ENCODE measurements at regions not wholly inside any gene's neighbourhood (a gene's known extent, or its start where the extent isn't known, plus 50 kb on each side); places are given as distances from the start of the nearest gene placed in this dataset.

- Histone ChIP-seq H3K4me3 (ENCODE audit: low read depth, low read length) (no peak overlapping the region), H3K27ac (ENCODE audit: low read depth, low read length) (no peak overlapping the region), H3K9ac (ENCODE audit: low read length) (no peak overlapping the region), H3K27me3 (ENCODE audit: control insufficient read depth, insufficient read depth, low read length) (no peaks in the 10 kb centered on the region), H3K9me3 (ENCODE audit: control insufficient read depth, insufficient read depth, low read depth, low read length) (no peaks in the 10 kb centered on the region), H3K36me3 (ENCODE audit: control insufficient read depth, insufficient read depth, low read length) (no peaks in the 10 kb centered on the region), H3K4me1 (ENCODE audit: control insufficient read depth, insufficient read depth, low read length) (no peaks in the 10 kb centered on the region)
Observed at GRCh38 chr7:91520645-91521044, 256.4 kb downstream of the FZD1 start.

DNA sequence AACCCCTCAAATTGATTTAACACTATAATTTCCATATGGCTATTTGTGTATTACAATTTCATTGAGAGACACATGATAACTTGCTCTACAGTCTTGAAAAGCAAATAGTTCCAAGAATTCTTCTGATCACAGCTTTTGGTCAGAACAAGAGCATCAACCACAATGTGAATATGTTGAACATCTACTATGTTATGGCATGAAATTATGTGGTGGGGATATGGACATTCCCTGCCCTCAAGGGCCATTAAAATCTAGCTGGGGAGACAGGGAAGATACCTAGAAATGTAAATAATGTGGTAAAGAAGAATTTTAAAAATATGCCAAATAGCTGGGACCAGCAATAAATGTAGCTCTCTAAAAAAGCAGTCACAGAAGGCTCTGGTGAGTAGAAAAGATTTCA is 262.2 kb downstream of the FZD1 start:
- Histone ChIP-seq H3K9ac (ENCODE audit: low read length) (no peak overlapping the region), H3K4me3 (ENCODE audit: low read depth, low read length) (no peak overlapping the region), H3K4me1 (ENCODE audit: control insufficient read depth, insufficient read depth, low read length) (peaks cover 7% of the 10 kb centered on the region; the same call in 1 of the 2 replicates), H3K9me3 (ENCODE audit: control insufficient read depth, insufficient read depth, low read depth, low read length) (no peaks in the 10 kb centered on the region), H3K36me3 (ENCODE audit: control insufficient read depth, insufficient read depth, low read length) (no peaks in the 10 kb centered on the region), H3K27ac (ENCODE audit: low read depth, low read length) (no peak overlapping the region), H3K27me3 (ENCODE audit: control insufficient read depth, insufficient read depth, low read length) (no peaks in the 10 kb centered on the region)

- Histone ChIP-seq H3K4me3 (ENCODE audit: low read depth, low read length) (no peak overlapping the region), H3K9me3 (ENCODE audit: control insufficient read depth, insufficient read depth, low read depth, low read length) (peaks cover 5% of the 10 kb centered on the region; the same call in 1 of the 2 replicates), H3K27ac (ENCODE audit: low read depth, low read length) (no peak overlapping the region), H3K9ac (ENCODE audit: low read length) (no peak overlapping the region), H3K27me3 (ENCODE audit: control insufficient read depth, insufficient read depth, low read length) (no peaks in the 10 kb centered on the region), H3K4me1 (ENCODE audit: control insufficient read depth, insufficient read depth, low read length) (peaks cover 7% of the 10 kb centered on the region; the same call in 1 of the 2 replicates), H3K36me3 (ENCODE audit: control insufficient read depth, insufficient read depth, low read length) (no peaks in the 10 kb centered on the region)
Observed at GRCh38 chr7:91527460-91527859, 263.2 kb downstream of the FZD1 start.

DNA sequence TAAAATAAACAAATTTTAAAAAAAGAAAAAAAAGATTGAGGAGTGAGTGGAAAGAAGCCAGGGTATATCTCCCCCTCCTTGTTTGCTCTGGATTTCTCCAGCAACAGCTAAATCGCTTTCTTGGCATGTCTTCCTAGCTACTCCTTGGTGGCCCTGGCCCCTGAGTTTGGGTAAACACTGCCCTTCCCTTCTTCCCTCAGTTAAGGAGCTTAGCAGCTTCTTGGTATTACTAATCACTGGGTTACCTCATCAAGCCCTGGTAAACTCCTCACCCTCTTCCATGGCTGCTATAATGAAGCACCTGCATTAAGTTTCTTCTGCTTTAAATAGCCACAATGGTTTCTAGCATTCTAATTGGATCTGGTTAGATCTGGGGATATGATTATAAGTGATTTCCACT is 269.8 kb downstream of the FZD1 start:
- Histone ChIP-seq H3K27ac (ENCODE audit: low read depth, low read length) (no peak overlapping the region), H3K36me3 (ENCODE audit: control insufficient read depth, insufficient read depth, low read length) (no peaks in the 10 kb centered on the region), H3K9me3 (ENCODE audit: control insufficient read depth, insufficient read depth, low read depth, low read length) (peaks cover 5% of the 10 kb centered on the region; the same call in 1 of the 2 replicates), H3K4me3 (ENCODE audit: low read depth, low read length) (no peak overlapping the region), H3K9ac (ENCODE audit: low read length) (no peak overlapping the region), H3K27me3 (ENCODE audit: control insufficient read depth, insufficient read depth, low read length) (no peaks in the 10 kb centered on the region), H3K4me1 (ENCODE audit: control insufficient read depth, insufficient read depth, low read length) (no peaks in the 10 kb centered on the region)

GRCh38 chr7:91537260-91538152 is 273.3 kb downstream of the FZD1 start:
- Histone ChIP-seq H3K4me1 (ENCODE audit: control insufficient read depth, insufficient read depth, low read length) (no peaks in the 10 kb centered on the region), H3K36me3 (ENCODE audit: control insufficient read depth, insufficient read depth, low read length) (no peaks in the 10 kb centered on the region), H3K4me3 (ENCODE audit: low read depth, low read length) (no peak overlapping the region), H3K9ac (ENCODE audit: low read length) (no peak overlapping the region), H3K27me3 (ENCODE audit: control insufficient read depth, insufficient read depth, low read length) (no peaks in the 10 kb centered on the region), H3K27ac (ENCODE audit: low read depth, low read length) (no peak overlapping the region), H3K9me3 (ENCODE audit: control insufficient read depth, insufficient read depth, low read depth, low read length) (no peaks in the 10 kb centered on the region; the same call in 1 of the 2 replicates)

DNA sequence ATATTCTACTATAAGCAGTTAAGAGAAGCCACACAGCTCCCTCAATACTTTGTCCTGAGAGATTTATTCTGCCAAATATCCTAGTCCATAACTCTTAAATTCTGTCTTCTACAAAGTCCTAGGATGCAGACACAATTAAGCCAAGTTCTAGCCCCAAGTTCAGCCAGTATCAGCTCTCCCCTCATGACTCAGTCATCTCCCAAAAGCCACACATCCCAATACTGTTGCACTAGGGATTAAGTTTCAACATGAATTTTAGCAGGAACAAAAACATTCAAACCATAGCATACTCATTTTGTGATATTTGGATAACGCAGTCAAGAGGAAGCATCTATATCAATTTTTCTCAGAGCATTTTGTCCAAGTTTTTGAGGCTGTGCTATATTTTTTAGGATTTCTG is 277.4 kb downstream of the FZD1 start:
- H3K27me3 ChIP-seq (ENCODE audit: control insufficient read depth, insufficient read depth, low read length): no peaks in the 10 kb centered on the region
- no peaks in the 10 kb centered on the region for H3K4me1 ChIP-seq (ENCODE audit: control insufficient read depth, insufficient read depth, low read length)
- no peak overlapping the region for H3K9ac ChIP-seq (ENCODE audit: low read length)
- H3K9me3 ChIP-seq (ENCODE audit: control insufficient read depth, insufficient read depth, low read depth, low read length): no peaks in the 10 kb centered on the region
- no peaks in the 10 kb centered on the region for H3K36me3 ChIP-seq (ENCODE audit: control insufficient read depth, insufficient read depth, low read length)
- no peak overlapping the region for H3K27ac ChIP-seq (ENCODE audit: low read depth, low read length)
- H3K4me3 ChIP-seq (ENCODE audit: low read depth, low read length): no peak overlapping the region

DNA sequence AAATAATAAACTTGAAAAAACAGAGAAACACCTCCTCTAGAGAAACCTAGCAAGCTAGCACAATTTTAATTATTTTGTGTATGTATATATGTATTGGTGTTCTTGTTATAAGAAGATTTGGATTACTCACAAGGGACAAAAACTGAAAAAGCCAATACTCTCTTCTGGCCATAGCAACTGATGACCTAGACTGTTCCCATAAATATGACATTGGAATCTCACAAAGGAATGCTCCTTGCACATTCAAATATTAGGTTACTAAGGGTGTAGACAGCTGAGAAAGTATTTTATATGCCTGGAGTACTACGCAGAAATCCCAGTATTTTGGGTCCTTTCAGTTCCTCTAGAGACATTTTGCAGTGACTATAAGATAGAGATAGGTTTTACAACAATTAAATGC is 279.4 kb downstream of the FZD1 start:
- Histone ChIP-seq H3K36me3 (ENCODE audit: control insufficient read depth, insufficient read depth, low read length) (no peaks in the 10 kb centered on the region), H3K27me3 (ENCODE audit: control insufficient read depth, insufficient read depth, low read length) (no peaks in the 10 kb centered on the region), H3K9ac (ENCODE audit: low read length) (no peak overlapping the region), H3K4me3 (ENCODE audit: low read depth, low read length) (no peak overlapping the region), H3K27ac (ENCODE audit: low read depth, low read length) (no peak overlapping the region), H3K4me1 (ENCODE audit: control insufficient read depth, insufficient read depth, low read length) (no peaks in the 10 kb centered on the region), H3K9me3 (ENCODE audit: control insufficient read depth, insufficient read depth, low read depth, low read length) (no peaks in the 10 kb centered on the region)

GRCh38 chr7:91549878-91550277 is 285.6 kb downstream of the FZD1 start:
- H3K9me3 ChIP-seq (ENCODE audit: control insufficient read depth, insufficient read depth, low read depth, low read length): no peaks in the 10 kb centered on the region
- H3K9ac ChIP-seq (ENCODE audit: low read length): no peak overlapping the region
- no peaks in the 10 kb centered on the region for H3K36me3 ChIP-seq (ENCODE audit: control insufficient read depth, insufficient read depth, low read length)
- H3K4me3 ChIP-seq (ENCODE audit: low read depth, low read length): no peak overlapping the region
- H3K27me3 ChIP-seq (ENCODE audit: control insufficient read depth, insufficient read depth, low read length): no peaks in the 10 kb centered on the region
- peaks cover 6% of the 10 kb centered on the region; the same call in 1 of the 2 replicates for H3K4me1 ChIP-seq (ENCODE audit: control insufficient read depth, insufficient read depth, low read length)
- no peak overlapping the region for H3K27ac ChIP-seq (ENCODE audit: low read depth, low read length)

GRCh38 chr7:91550931-91551330 is 286.7 kb downstream of the FZD1 start:
- Histone ChIP-seq H3K4me3 (ENCODE audit: low read depth, low read length) (no peak overlapping the region), H3K9me3 (ENCODE audit: control insufficient read depth, insufficient read depth, low read depth, low read length) (no peaks in the 10 kb centered on the region), H3K27ac (ENCODE audit: low read depth, low read length) (no peak overlapping the region), H3K4me1 (ENCODE audit: control insufficient read depth, insufficient read depth, low read length) (peaks cover 9% of the 10 kb centered on the region; the same call in 1 of the 2 replicates), H3K9ac (ENCODE audit: low read length) (no peak overlapping the region), H3K36me3 (ENCODE audit: control insufficient read depth, insufficient read depth, low read length) (no peaks in the 10 kb centered on the region), H3K27me3 (ENCODE audit: control insufficient read depth, insufficient read depth, low read length) (no peaks in the 10 kb centered on the region)

DNA sequence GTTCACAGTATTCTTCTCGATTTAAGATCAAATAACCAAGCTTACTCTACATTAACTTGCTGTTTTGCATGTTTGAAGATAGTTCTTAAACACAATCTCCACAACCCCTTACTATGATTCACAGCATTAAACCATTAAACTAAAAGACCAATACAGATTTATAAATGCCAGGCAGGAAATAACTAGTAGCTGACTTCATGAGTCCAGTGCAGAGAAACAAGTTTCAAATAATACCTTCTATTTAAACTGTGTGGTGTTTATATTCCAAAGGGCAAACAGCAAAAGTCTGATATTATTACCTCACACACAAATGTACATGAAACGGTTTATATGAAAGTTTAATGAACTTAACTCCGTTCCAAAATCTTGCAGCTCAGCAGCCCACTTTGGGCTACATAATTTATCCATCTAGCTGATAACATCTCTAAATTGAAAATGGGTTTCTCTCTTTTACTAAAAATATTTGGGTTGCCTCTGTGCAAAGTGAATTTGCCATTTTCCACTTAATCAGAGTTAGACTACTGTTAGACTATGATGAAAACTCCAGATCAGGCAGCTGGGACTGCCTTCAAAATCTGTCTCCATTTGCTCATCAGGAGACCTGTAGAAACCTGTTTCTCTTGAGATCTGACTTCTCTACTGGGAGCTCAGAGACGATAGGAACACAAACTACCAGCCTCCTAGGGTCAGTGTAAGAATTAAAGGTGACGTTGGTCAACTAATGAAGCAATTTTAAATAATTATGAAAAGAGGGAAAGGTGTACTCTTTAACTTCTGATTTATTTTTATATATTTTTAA is 287.3 kb downstream of the FZD1 start:
- peaks cover 9% of the 10 kb centered on the region; the same call in 1 of the 2 replicates for H3K4me1 ChIP-seq (ENCODE audit: control insufficient read depth, insufficient read depth, low read length)
- H3K27me3 ChIP-seq (ENCODE audit: control insufficient read depth, insufficient read depth, low read length): no peaks in the 10 kb centered on the region
- no peak overlapping the region for H3K9ac ChIP-seq (ENCODE audit: low read length)
- no peaks in the 10 kb centered on the region for H3K36me3 ChIP-seq (ENCODE audit: control insufficient read depth, insufficient read depth, low read length)
- H3K27ac ChIP-seq (ENCODE audit: low read depth, low read length): no peak overlapping the region
- no peak overlapping the region for H3K4me3 ChIP-seq (ENCODE audit: low read depth, low read length)
- no peaks in the 10 kb centered on the region for H3K9me3 ChIP-seq (ENCODE audit: control insufficient read depth, insufficient read depth, low read depth, low read length)

DNA sequence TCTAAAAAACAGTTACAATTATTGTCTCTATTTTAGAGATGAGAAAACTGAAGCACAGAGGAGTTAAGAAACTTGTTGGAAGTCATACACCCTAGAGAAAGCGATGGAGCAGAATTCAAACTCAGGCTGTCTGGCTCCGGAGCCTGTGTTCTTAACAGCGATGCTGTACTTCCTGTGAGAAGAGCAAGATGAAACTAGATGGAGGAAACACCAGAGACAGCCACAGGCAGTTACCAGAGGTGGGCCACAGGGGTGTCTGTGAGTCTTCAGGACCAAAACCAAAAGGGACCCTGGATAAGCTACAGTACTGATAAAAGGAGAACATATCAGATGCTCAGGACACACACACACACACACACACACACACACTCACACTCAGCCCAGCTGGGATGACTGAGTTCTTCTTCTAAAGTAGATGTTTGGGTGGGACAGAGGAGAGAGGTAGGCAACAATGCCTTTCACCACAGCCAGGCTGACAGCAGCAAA is 289.2 kb downstream of the FZD1 start:
- H3K27me3 ChIP-seq (ENCODE audit: control insufficient read depth, insufficient read depth, low read length): no peaks in the 10 kb centered on the region
- H3K9ac ChIP-seq (ENCODE audit: low read length): no peak overlapping the region
- peaks cover 9% of the 10 kb centered on the region; the same call in 1 of the 2 replicates for H3K4me1 ChIP-seq (ENCODE audit: control insufficient read depth, insufficient read depth, low read length)
- no peaks in the 10 kb centered on the region for H3K9me3 ChIP-seq (ENCODE audit: control insufficient read depth, insufficient read depth, low read depth, low read length)
- H3K36me3 ChIP-seq (ENCODE audit: control insufficient read depth, insufficient read depth, low read length): no peaks in the 10 kb centered on the region
- no peak overlapping the region for H3K27ac ChIP-seq (ENCODE audit: low read depth, low read length)
- no peak overlapping the region for H3K4me3 ChIP-seq (ENCODE audit: low read depth, low read length)
